HG03039 (cell line): ENCODE measurements at regions not wholly inside any gene's neighbourhood (a gene's known extent, or its start where the extent isn't known, plus 50 kb on each side); places are given as distances from the start of the nearest gene placed in this dataset.
"Not testable (repeated sequence)": the region's sequence is repeated elsewhere in the genome, so short reads cannot be mapped to it uniquely, and the experiment has no call there.

Source experiments
- ATAC-seq: cut with Tn5 transposase; IDR thresholded peaks from one replicate; pipeline ENCODE4 v1.9.1; 2021; ENCODE audit warnings: mild to moderate bottlenecking, moderate library complexity; ENCODE audit not compliant: unreplicated experiment

GRCh38 chr4:3865986-3866812 is 100.0 kb downstream of the ADRA2C start:
- ATAC-seq, result no peak

- no peak for ATAC-seq
Measured at GRCh38 chr4:3866813-3867129, 100.6 kb downstream of the ADRA2C start.

- ATAC-seq, result no peak
Measured at GRCh38 chr4:3867403-3868100, 101.4 kb downstream of the ADRA2C start.

DNA sequence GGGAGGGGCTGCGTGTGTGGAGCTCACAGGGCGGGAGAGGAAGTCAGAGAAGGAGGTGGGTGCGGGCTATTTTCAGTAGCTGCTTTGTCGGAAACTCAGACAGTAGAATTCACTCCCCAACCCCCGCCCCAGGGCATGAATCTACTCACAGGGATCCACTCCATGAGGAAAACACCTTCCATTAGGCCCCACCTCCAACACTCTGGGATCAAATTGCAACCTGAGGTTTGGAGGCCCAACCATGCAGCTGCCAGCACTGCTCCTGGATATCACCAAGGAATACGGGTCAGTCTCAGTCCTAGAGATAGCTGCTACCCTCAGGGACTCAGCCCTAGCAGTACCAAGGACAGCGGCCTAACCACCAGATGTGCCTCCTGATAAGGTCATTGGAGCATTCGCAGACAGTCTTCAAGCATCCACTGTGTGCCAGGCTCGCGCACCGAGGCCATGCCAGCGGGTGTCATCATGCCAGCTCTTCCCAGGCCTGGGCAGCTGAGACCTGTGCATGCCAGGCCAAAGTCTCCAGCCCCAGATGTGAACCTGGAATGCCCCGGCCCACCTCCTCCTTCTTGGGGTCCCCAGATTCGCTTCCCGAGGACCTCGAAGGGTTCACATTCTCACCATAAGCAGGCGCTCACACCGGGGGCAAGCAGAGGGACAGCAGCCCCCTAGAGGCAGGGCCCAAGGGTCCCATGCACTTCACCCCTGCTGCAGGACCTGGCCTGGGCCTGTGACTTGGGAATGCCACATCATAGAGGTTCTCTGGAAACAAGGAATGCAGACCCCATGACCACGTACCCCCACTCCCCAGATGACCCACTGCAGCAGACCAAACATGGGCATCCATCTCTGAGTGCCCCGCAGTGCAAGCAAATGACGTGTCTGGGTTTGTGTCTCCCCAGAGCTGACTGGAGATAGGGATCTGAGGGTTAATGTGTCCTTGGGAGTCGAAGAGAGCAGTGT is 102.3 kb downstream of the ADRA2C start:
- ATAC-seq, result no peak

- no peak for ATAC-seq
Measured at GRCh38 chr4:3869174-3869572, 103.0 kb downstream of the ADRA2C start.

DNA sequence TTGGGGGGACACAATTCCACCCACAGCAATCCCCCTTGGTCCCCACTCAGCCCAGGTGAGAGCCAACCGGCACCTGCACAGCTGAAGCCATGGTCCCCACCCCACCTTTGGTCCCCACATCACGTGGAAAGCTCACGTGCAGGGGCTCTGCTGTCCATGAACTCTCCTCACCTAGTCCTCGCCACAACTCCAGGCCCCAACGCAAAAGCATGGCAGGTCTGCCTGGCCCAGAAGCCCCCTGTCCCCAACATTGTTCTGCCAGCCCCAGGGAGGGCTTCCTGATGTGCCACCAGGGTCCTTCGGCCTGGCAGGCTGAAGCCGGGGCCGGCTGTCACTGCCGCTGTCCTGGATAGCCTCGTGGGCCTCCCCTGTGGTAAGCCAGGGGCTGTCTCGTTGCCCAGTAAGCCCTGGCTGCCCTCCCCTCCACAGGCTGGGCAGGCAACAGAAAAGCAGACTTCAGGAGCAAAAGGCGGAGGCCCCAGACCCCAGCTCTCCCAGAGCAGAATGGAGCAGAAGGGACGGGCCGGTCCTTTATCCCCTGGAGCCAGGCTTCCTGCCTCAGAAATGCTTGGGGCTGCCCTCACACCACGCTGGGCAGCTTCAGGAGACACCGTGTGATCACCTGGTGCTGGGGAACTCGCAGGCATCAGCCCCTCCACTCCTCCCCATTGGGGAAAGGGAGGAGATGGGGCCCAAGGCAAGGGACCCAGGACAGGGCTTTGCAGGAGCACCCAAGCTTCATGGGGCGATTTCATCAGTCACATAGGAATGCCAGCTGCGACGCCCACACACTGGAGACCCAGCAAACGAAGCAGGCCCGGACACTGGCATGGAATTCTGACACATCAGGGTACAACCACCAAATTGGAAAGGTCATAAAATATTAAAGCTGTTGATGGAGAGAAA is 103.7 kb downstream of the ADRA2C start:
- no peak for ATAC-seq

- ATAC-seq, result no peak
Measured at GRCh38 chr4:3870567-3870962, 104.4 kb downstream of the ADRA2C start.

DNA sequence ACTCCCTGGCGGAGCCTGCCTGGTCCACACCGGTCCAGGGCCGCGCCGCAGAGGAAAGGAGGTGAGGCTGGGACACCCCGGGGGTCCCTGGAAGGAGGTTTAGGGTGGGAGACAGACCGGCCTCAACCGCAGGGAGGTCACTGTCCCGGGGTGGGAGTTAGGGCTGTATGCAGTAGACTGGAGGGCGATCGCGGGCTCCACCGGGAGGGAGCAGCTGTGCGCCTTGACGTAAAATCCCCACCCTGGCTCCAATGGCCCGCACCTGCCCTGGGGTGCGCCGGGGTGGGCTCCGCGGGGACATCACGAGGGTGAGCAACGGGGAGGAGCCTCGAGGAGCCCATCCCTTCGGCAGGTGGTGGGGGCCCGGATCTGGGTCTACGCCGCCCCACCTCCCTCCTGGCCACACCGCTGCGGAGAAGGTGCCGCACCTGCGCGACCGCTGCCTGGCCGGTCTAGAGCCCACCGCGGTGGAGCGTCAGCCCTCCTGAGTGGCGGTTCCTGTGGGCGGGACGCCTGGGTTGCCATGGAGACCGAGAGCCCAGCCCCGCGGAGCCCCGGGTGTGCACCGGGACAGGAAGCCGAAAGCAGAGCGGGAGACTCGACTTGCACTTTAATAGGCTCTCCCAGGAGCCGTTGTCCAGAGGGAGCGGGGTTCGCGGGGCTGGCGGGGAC is 105.1 kb downstream of the ADRA2C start:
- no peak for ATAC-seq

- ATAC-seq, result no peak
Measured at GRCh38 chr4:3871881-3872833, 106.0 kb downstream of the ADRA2C start.

GRCh38 chr4:3872834-3873313 is 106.7 kb downstream of the ADRA2C start:
- ATAC-seq, result no peak

GRCh38 chr4:3873408-3874027 is 107.3 kb downstream of the ADRA2C start:
- no peak for ATAC-seq

DNA sequence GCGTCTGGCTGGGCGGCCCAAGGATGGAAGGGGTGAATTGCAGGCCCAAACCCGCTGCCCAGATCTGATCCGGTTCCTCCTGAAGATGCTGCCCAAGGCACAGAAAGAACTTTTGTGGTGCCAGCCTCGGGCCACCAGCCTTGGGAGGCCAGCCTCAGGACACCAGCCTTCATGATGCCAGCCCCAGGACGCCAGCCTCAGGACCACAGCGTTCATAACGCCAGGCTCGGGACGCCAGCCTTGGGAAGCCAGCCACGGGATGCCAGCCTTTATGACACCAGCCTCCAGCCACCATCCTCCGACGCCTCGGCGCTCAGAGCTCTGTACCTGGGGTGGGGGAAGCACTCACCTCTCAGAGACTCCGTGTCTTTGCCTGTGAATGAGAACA is 107.8 kb downstream of the ADRA2C start:
- no peak for ATAC-seq

- ATAC-seq, result no peak
Measured at GRCh38 chr4:3874525-3875110, 108.4 kb downstream of the ADRA2C start.

GRCh38 chr4:3875466-3875865 is 109.3 kb downstream of the ADRA2C start:
- no peak for ATAC-seq

GRCh38 chr4:3876057-3876845 is 110.1 kb downstream of the ADRA2C start:
- ATAC-seq, result not testable (repeated sequence)

DNA sequence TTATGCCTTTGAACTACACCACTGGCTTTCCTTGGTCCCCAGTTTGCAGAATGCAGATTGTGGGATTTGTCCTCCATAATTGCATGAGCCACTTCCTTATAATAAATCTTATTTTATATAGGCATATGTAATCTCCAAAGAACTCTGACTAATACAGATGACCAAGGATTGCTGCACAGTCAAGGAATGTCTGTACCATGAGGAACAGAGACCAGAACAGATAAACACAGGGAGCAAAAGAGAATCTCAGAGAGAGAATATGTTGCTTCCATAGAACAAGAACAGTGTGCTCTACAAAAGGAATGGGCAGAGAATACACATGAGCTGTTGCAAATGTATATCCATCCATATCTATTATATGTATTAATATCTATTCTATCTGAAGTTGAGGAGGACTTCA is 111.1 kb downstream of the ADRA2C start:
- ATAC-seq, result no peak

DNA sequence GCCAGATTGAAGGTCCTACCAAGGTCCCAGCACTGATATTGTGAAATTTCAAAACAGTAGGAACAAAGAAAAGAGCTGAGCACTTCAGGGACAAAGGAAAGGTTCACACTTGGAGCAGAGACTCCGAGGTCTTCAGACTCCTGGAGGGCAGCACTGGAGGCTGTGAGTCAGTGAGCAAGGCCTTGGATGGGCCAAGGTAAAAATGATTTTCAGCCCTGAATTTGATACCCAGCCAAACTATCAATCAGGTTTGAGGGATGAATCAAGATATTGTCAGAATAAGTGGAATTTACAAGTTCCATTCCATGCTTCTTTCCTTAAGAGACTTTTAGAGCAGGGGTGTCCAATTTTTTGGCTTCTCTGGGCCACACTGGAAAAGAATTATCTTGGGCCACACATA is 111.7 kb downstream of the ADRA2C start:
- no peak for ATAC-seq
